ENCODE measurements at regions not wholly inside any gene's neighbourhood (a gene's known extent, or its start where the extent isn't known, plus 50 kb on each side); places are given as distances from the start of the nearest gene placed in this dataset.

DNA sequence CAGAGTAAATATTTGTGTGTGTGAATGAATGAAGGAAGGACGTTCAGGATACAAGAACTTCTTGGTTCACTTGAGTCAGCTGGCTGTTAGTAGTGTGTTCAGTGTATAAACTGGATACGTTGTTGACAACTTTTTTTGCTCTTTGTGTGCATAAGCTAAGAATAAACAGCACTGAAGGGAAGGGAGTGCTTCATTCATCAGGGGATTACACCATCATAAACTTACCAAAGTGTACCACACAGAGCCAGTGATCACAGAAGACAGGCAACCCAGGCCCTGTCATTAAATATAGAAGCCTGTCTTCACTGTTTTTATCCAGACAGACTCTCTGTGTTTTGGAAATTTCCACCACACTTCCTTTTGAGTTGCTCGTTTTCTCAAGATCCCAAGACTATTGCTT, 55.5 kb upstream of the MEF2C start:
- DNase-seq (ENCODE audit: low read depth) = no peak
- TF ChIP-seq, protein P1, sequence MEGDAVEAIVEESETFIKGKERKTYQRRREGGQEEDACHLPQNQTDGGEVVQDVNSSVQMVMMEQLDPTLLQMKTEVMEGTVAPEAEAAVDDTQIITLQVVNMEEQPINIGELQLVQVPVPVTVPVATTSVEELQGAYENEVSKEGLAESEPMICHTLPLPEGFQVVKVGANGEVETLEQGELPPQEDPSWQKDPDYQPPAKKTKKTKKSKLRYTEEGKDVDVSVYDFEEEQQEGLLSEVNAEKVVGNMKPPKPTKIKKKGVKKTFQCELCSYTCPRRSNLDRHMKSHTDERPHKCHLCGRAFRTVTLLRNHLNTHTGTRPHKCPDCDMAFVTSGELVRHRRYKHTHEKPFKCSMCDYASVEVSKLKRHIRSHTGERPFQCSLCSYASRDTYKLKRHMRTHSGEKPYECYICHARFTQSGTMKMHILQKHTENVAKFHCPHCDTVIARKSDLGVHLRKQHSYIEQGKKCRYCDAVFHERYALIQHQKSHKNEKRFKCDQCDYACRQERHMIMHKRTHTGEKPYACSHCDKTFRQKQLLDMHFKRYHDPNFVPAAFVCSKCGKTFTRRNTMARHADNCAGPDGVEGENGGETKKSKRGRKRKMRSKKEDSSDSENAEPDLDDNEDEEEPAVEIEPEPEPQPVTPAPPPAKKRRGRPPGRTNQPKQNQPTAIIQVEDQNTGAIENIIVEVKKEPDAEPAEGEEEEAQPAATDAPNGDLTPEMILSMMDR (conservative IDR thresholded peaks at IDR 0.05; ENCODE audit: low read depth, low read length) = no peak

DNA sequence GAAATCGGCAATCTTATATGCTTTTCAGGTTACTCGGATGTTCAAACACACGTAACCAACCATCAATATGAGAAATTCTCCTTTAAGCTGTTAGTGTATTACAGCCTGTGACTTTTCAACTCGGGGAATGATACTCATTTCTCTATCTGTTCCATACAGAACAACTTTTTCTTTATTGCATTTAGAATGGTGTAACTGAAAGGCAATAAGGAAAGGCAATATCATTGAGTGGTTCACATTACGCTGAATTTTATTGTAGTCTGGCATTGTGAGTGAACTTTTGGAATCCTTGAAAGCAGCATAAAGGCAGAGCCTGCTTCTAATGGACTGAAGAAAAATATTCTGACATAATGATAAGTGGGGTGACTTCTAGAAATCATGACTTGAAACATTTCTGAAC, 54.4 kb upstream of the MEF2C start:
- DNase-seq (ENCODE audit: low read depth) = no peak
- TF ChIP-seq, protein P1 (conservative IDR thresholded peaks at IDR 0.05; ENCODE audit: low read depth, low read length) = no peak
- no peak overlapping the region for H3K4me3 ChIP-seq (ENCODE audit: low read length)

More for the DNA sequence above, 55.5 kb upstream of the MEF2C start:
- H3K4me3 ChIP-seq (ENCODE audit: low read length) = no peak overlapping the region

DNA sequence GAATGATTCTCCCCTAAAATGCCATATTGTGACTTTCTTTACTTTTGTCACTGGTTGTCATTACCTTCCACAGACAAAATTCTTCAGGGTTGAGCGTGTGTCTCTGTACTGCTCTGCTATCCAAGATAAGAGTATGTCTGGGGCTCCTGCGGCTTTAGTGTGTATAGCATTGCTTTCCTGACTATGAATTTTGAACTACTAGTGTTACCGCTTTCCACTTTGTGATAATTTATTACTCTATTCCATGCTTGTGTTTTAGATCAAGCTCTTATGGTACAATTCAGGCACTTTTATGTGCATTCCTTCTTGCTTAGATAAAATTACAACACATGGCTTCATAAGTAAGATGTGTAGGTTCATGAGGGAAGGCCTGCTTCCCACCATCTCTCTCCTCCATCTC, 51.5 kb upstream of the MEF2C start:
- no peak for DNase-seq (ENCODE audit: low read depth)
- no peak overlapping the region for H3K4me3 ChIP-seq (ENCODE audit: low read length)
- TF ChIP-seq, protein P1 (conservative IDR thresholded peaks at IDR 0.05; ENCODE audit: low read depth, low read length) = no peak

All from retinal pigment epithelial cell (primary cell).